ENCODE measurements at regions not wholly inside any gene's neighbourhood (a gene's known extent, or its start where the extent isn't known, plus 50 kb on each side); places are given as distances from the start of the nearest gene placed in this dataset.

DNA sequence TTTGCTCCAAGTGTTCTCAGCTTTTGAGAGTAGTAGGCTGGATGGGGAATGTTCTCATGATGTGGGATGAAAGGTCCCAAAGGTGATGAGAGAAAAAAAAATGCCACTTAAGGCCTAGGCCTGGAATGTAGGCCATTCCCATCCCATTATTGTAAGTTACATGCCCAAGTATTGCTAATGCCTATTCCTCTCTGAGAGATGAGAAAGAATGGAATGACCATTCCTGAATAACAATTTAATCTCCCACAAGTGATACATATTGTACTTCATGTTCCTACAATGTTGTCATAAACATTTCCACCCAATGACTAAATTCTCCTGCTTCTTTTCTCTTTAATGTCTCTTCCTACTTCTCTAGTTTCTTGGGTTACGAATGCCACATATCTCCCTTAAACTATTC is 102.8 kb upstream of the KCNJ16 start:
- no peak overlapping the region for H2AFZ ChIP-seq (ENCODE audit: low read length)
- intact Hi-C loops (cut with micrococcal nuclease; ENCODE audit: unreplicated experiment) (no loop called here), in situ Hi-C loops (cut with HindIII; ENCODE audit: extremely low pct_ligation_motif_present, low pct_unique_long_range_greater_than_20kb) (no loop called here)
- no peaks in the 10 kb centered on the region for H3K27me3 ChIP-seq (ENCODE audit: control insufficient read depth in 1 of 2, insufficient read depth in 2 of 2, low read length in 2 of 2)
- BruUV-seq (replicated peaks), result no TSS peak
- ATAC-seq (no peak), FAIRE-seq (no peak), DNase-seq (ENCODE audit: low spot score) (no peak)
- H3K36me3 ChIP-seq (replicated peaks in 1 of 2; ENCODE audit: control insufficient read depth in 1 of 2, insufficient read depth in 2 of 2, low read length in 2 of 2), result no peaks in the 10 kb centered on the region
- no peaks in the 10 kb centered on the region for H3K4me1 ChIP-seq (ENCODE audit: insufficient read depth, low read length)
- H3K27ac ChIP-seq (ENCODE audit: extremely low read length, insufficient read depth, low read length), result no peak overlapping the region
- no peaks in the 10 kb centered on the region for H3K79me2 ChIP-seq (ENCODE audit: insufficient read depth, low read length)
- peaks cover 94% of the 10 kb centered on the region for H3K9me3 ChIP-seq (ENCODE audit: low read length)
- POLR2A ChIA-PET, result no interaction called here
- H3K4me3 ChIP-seq (replicated peaks in 1 of 3; ENCODE audit: insufficient read depth in 1 of 3, low read depth in 2 of 3, low read length in 3 of 3), result no peak overlapping the region
- H3K4me2 ChIP-seq (ENCODE audit: low read depth, low read length), result no peak overlapping the region
- CTCF ChIA-PET (ENCODE audit: low intra/inter-chr PET ratio, low total read pairs), result no interaction called here
- H4K20me1 ChIP-seq (ENCODE audit: insufficient read depth, low read length), result no peaks in the 10 kb centered on the region
- H3K9ac ChIP-seq (ENCODE audit: insufficient read depth, low read depth, low read length), result no peak overlapping the region
- TF ChIP-seq CEBPG (CRISPR knock-in tag; IDR thresholded peaks at IDR 0.05) (no peak), RFX5 (IDR thresholded peaks at IDR 0.05; ENCODE audit: low read depth, low read length) (no peak)
- 8% methylated on average over 1 of the region's 1 CpG for WGBS (ENCODE audit: low lambda C conversion rate)

DNA sequence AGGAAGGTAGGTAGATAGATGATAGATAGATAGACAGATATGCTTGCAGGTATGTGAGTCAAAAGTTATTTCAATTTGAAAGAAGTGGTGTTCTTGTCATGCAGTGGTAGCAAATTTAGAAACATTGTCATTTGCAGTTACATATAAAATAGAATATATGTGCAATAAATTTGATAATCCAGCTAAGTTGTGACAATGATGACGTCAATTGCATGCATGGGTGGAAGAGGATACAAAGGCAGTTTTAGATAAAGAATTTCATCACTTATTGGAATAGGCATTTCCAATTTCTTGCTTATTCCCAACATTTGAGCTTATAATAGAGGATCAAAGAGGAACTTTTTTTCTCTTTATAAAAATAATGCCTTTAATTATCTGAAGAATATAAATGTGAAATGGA is 99.2 kb upstream of the KCNJ16 start:
- Histone ChIP-seq H3K9ac (ENCODE audit: insufficient read depth, low read depth, low read length) (no peak overlapping the region), H2AFZ (ENCODE audit: low read length) (no peak overlapping the region), H4K20me1 (ENCODE audit: insufficient read depth, low read length) (no peaks in the 10 kb centered on the region), H3K79me2 (ENCODE audit: insufficient read depth, low read length) (no peaks in the 10 kb centered on the region), H3K27me3 (ENCODE audit: control insufficient read depth in 1 of 2, insufficient read depth in 2 of 2, low read length in 2 of 2) (no peaks in the 10 kb centered on the region), H3K27ac (ENCODE audit: extremely low read length, insufficient read depth, low read length) (no peak overlapping the region), H3K36me3 (replicated peaks in 1 of 2; ENCODE audit: control insufficient read depth in 1 of 2, insufficient read depth in 2 of 2, low read length in 2 of 2) (no peaks in the 10 kb centered on the region), H3K4me2 (ENCODE audit: low read depth, low read length) (no peak overlapping the region), H3K4me3 (replicated peaks in 1 of 3; ENCODE audit: insufficient read depth in 1 of 3, low read depth in 2 of 3, low read length in 3 of 3) (no peak overlapping the region), H3K9me3 (ENCODE audit: low read length) (peaks cover 96% of the 10 kb centered on the region), H3K4me1 (ENCODE audit: insufficient read depth, low read length) (no peaks in the 10 kb centered on the region)
- ChIA-PET CTCF (ENCODE audit: low intra/inter-chr PET ratio, low total read pairs) (no interaction called here), POLR2A (no interaction called here)
- FAIRE-seq, result no peak
- intact Hi-C loops (cut with micrococcal nuclease; ENCODE audit: unreplicated experiment), result no loop called here
- TF ChIP-seq CREB1 (IDR thresholded peaks at IDR 0.05), result peak; percentile 88
- no peak for TF ChIP-seq CREB1 (CRISPR knock-in tag; IDR thresholded peaks at IDR 0.05)
- peak; percentile 86 for TF ChIP-seq ATF7 (IDR thresholded peaks at IDR 0.05)
- TF ChIP-seq ATF7 (CRISPR knock-in tag; IDR thresholded peaks at IDR 0.05), result no peak
- TF ChIP-seq ZNF180 (CRISPR knock-in tag; IDR thresholded peaks at IDR 0.05; ENCODE audit: borderline replicate concordance, low read depth), result no peak
- 0% methylated on average over 1 of the region's 1 CpG for WGBS (ENCODE audit: low lambda C conversion rate)
- ATAC-seq, result no peak
- no peak for DNase-seq (ENCODE audit: low spot score)
- BruUV-seq (replicated peaks), result no TSS peak
- in situ Hi-C loops (cut with HindIII; ENCODE audit: extremely low pct_ligation_motif_present, low pct_unique_long_range_greater_than_20kb), result no loop called here

All from HepG2 (cell line).